ENCODE measurements at regions not wholly inside any gene's neighbourhood (a gene's known extent, or its start where the extent isn't known, plus 50 kb on each side); places are given as distances from the start of the nearest gene placed in this dataset.
"Not testable (repeated sequence)": the region's sequence is repeated elsewhere in the genome, so short reads cannot be mapped to it uniquely, and the experiment has no call there.

- no peak for DNase-seq (ENCODE audit: low read depth)
- H3K4me3 ChIP-seq (ENCODE audit: low read depth, low read length): no peak overlapping the region
- TF ChIP-seq CTCF (IDR thresholded peaks at IDR 0.05; ENCODE audit: insufficient read depth, low read depth, low read length): no peak
These were observed 844.3 kb downstream of the TBC1D32 start for GRCh38 chr6:120489941-120490340.

GRCh38 chr6:120484146-120484545 lies 850.1 kb downstream of the TBC1D32 start:
- no peak for TF ChIP-seq CTCF (IDR thresholded peaks at IDR 0.05; ENCODE audit: insufficient read depth, low read depth, low read length)
- DNase-seq (ENCODE audit: low read depth): no peak
- H3K4me3 ChIP-seq (ENCODE audit: low read depth, low read length): no peak overlapping the region

GRCh38 chr6:120478650-120479049 lies 855.6 kb downstream of the TBC1D32 start:
- no peak for TF ChIP-seq CTCF (IDR thresholded peaks at IDR 0.05; ENCODE audit: insufficient read depth, low read depth, low read length)
- H3K4me3 ChIP-seq (ENCODE audit: low read depth, low read length): no peak overlapping the region
- no peak for DNase-seq (ENCODE audit: low read depth)

- TF ChIP-seq CTCF (IDR thresholded peaks at IDR 0.05; ENCODE audit: insufficient read depth, low read depth, low read length): no peak
- DNase-seq (ENCODE audit: low read depth): no peak
- H3K4me3 ChIP-seq (ENCODE audit: low read depth, low read length): no peak overlapping the region
These were observed 860.5 kb downstream of the TBC1D32 start for GRCh38 chr6:120473804-120474203.

DNA sequence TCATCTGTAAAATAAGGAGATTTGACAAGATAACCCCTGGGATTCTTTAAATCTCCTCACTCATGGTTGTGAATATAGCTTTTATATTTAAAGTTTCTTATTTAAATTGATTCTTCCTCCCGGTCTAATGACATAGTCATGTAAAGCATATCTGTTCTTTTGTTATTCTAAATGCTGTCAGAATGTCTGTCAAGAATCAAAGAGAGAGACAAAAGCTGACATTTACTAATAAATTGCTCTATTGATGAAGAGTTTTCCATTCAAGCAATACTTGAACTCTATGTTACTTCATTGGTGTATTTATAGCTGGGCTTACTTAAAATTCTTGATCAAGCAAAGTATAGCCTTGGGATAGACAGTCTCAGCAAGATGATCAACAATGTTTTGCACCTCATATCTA lies 865.8 kb downstream of the TBC1D32 start:
- TF ChIP-seq CTCF (IDR thresholded peaks at IDR 0.05; ENCODE audit: insufficient read depth, low read depth, low read length): no peak

DNA sequence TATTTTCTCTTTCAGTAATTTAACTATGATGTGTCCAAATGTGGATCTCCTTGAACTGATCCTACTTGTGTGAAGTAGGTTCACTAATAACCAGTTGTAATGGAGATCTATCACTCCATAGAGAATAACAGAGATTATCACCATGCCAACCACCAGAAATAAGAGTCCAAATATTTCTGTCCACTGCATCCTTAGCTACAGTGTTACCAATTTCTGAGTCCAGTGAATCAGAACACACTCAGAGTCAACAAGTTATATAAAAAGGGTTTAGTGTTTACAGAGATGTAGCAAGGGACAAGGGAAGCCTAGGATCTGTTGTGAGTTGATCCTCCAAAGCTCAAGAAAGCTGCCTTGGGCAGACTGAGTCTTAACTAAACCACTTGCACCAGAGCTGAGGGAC lies 882.8 kb downstream of the TBC1D32 start:
- no peak for TF ChIP-seq CTCF (IDR thresholded peaks at IDR 0.05; ENCODE audit: insufficient read depth, low read depth, low read length)
- no peak overlapping the region for H3K4me3 ChIP-seq (ENCODE audit: low read depth, low read length)
- no peak for DNase-seq (ENCODE audit: low read depth)

More for the DNA sequence above, 865.8 kb downstream of the TBC1D32 start:
- DNase-seq (ENCODE audit: low read depth): no peak
- no peak overlapping the region for H3K4me3 ChIP-seq (ENCODE audit: low read depth, low read length)

- no peak for TF ChIP-seq CTCF (IDR thresholded peaks at IDR 0.05; ENCODE audit: insufficient read depth, low read depth, low read length)
- DNase-seq (ENCODE audit: low read depth): no peak
- no peak overlapping the region for H3K4me3 ChIP-seq (ENCODE audit: low read depth, low read length)
These were observed 886.7 kb downstream of the TBC1D32 start for GRCh38 chr6:120447605-120448004.

- not testable (repeated sequence) for DNase-seq (ENCODE audit: low read depth); H3K4me3 ChIP-seq (ENCODE audit: low read depth, low read length)
These were observed 901.4 kb downstream of the TBC1D32 start for GRCh38 chr6:120432840-120433239.
